Panc1 (cell line): ENCODE measurements at regions not wholly inside any gene's neighbourhood (a gene's known extent, or its start where the extent isn't known, plus 50 kb on each side); places are given as distances from the start of the nearest gene placed in this dataset.

Experiments
- ATAC-seq: fragments of 200-7000 bp; cut with Tn5 transposase; 2 replicates; pipeline ENCODE4 v1.9.1; 2020; ENCODE audit warnings: mild to moderate bottlenecking, moderate library complexity
- BruUV-seq: library from RNA; stranded (reverse); fragments of 400-500 nt; replicated peaks from 2 replicates; lab custom pipeline; 2021; lab: Mats Ljungman, UMichigan
- CTCF ChIA-PET: fragments of 300-600 bp; sonication (Branson Sonifier 250); formaldehyde crosslinking; loops from one replicate; lab custom pipeline; 2022; ENCODE audit warnings: antibody characterized with exemption; lab: Charles Lee
- POLR2A ChIA-PET: fragments of 300-600 bp; sonication (Branson Sonifier 250); formaldehyde crosslinking; loops from one replicate; lab custom pipeline; 2022; ENCODE audit warnings: antibody characterized with exemption; lab: Charles Lee
- DNase-seq: peaks from one replicate; pipeline ENCODE4 v3.0.0-alpha.2; 2010; ENCODE audit warnings: low read depth, low spot score
- H3K27ac ChIP-seq: 2 replicates; pipeline ENCODE4 v1.5.1; 2011; ENCODE audit warnings: mild to moderate bottlenecking, low read length, inconsistent platforms
- H3K27me3 ChIP-seq: fragments of 200-500 bp; sonication (Bioruptor generic); 2 replicates; pipeline ENCODE4 v1.6.0; 2014; ENCODE audit warnings: low read length, inconsistent platforms; ENCODE audit not compliant: control insufficient read depth, insufficient read depth
- H3K36me3 ChIP-seq: fragments of 200-500 bp; sonication (Bioruptor generic); 2 replicates; pipeline ENCODE4 v1.5.1; 2014; ENCODE audit warnings: inconsistent platforms, mild to moderate bottlenecking, low read length, moderate library complexity; ENCODE audit not compliant: control insufficient read depth, insufficient read depth
- H3K4me1 ChIP-seq: 2 replicates; pipeline ENCODE4 v1.5.1; 2011; ENCODE audit warnings: inconsistent platforms, mild to moderate bottlenecking, low read length, moderate library complexity; ENCODE audit not compliant: control insufficient read depth, insufficient read depth
- H3K4me3 ChIP-seq, 2 experiments: 2 replicates each; pipeline ENCODE4 v1.5.1; 2011 to 2012; ENCODE audit warnings: low read depth in 2 of 2, low read length in 2 of 2, mild to moderate bottlenecking in 2 of 2, inconsistent platforms in 1 of 2, moderate library complexity in 1 of 2
- H3K9me3 ChIP-seq: fragments of 200-500 bp; sonication (Bioruptor generic); 2 replicates; pipeline ENCODE4 v1.5.1; 2014; ENCODE audit warnings: low read depth, mild to moderate bottlenecking, inconsistent platforms, low read length, moderate library complexity; ENCODE audit not compliant: control insufficient read depth, insufficient read depth
- POLR2AphosphoS5 ChIP-seq: IDR thresholded peaks from 2 replicates; pipeline ENCODE4 v1.6.1; 2012; ENCODE audit warnings: mild to moderate bottlenecking, low read depth, low read length, moderate library complexity
- REST ChIP-seq, 2 experiments: IDR thresholded peaks; 2 replicates each; pipeline ENCODE4 v1.6.1; 2011 to 2012; ENCODE audit warnings: low read depth in 2 of 2, control low read depth in 1 of 2, low read length in 1 of 2, mild to moderate bottlenecking in 1 of 2, moderate library complexity in 1 of 2; ENCODE audit not compliant: insufficient read depth in 1 of 2
- SIN3A ChIP-seq: IDR thresholded peaks from 2 replicates; pipeline ENCODE4 v1.6.1; 2012; ENCODE audit warnings: low read depth, mild to moderate bottlenecking, low read length, moderate library complexity, borderline replicate concordance; ENCODE audit not compliant: insufficient read depth
- TCF7L2 ChIP-seq: IDR thresholded peaks from 2 replicates; pipeline ENCODE4 v1.6.1; 2011; ENCODE audit warnings: mild to moderate bottlenecking, low read depth, low read length, inconsistent platforms
- in situ Hi-C: cut with HindIII; loops from 2 replicates; pipeline ENCODE4 v1.10.0; 2016; ENCODE audit warnings: low sequenced_read_pairs, low pct_unique_long_range_greater_than_20kb
- intact Hi-C: fragments of 100-400 bp; cut with micrococcal nuclease; formaldehyde crosslinking; loops from one replicate; pipeline ENCODE4 v1.10.0; 2022; ENCODE audit not compliant: unreplicated experiment
- TF ChIP-seq, protein P1 (sequence below): fragments of 450-650 bp; IDR thresholded peaks from 2 replicates; pipeline ENCODE4 v1.5.1; 2017; ENCODE audit warnings: mild to moderate bottlenecking

GRCh38 chr4:4930677-4931076 is 71.2 kb downstream of the MSX1 start:
- ATAC-seq (no peak), DNase-seq (no peak)
- Histone ChIP-seq H3K4me1 (no peaks in the 10 kb centered on the region), H3K9me3 (no peaks in the 10 kb centered on the region), H3K27me3 (no peaks in the 10 kb centered on the region; the same call in 1 of the 2 replicates), H3K27ac (no peak overlapping the region), H3K4me3 (no peak overlapping the region), H3K36me3 (no peaks in the 10 kb centered on the region)
- BruUV-seq, result no TSS peak
- no peak for TF ChIP-seq POLR2AphosphoS5
- TF ChIP-seq, protein P1, sequence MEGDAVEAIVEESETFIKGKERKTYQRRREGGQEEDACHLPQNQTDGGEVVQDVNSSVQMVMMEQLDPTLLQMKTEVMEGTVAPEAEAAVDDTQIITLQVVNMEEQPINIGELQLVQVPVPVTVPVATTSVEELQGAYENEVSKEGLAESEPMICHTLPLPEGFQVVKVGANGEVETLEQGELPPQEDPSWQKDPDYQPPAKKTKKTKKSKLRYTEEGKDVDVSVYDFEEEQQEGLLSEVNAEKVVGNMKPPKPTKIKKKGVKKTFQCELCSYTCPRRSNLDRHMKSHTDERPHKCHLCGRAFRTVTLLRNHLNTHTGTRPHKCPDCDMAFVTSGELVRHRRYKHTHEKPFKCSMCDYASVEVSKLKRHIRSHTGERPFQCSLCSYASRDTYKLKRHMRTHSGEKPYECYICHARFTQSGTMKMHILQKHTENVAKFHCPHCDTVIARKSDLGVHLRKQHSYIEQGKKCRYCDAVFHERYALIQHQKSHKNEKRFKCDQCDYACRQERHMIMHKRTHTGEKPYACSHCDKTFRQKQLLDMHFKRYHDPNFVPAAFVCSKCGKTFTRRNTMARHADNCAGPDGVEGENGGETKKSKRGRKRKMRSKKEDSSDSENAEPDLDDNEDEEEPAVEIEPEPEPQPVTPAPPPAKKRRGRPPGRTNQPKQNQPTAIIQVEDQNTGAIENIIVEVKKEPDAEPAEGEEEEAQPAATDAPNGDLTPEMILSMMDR, result no peak
- no peak for TF ChIP-seq REST (IDR thresholded peaks at IDR 0.05; ENCODE audit: insufficient read depth in 1 of 2, low read depth in 2 of 2, low read length in 1 of 2)
- TF ChIP-seq SIN3A, result no peak
- TF ChIP-seq TCF7L2, result no peak
- ChIA-PET CTCF (no interaction called here), POLR2A (no interaction called here)
- in situ Hi-C loops (no loop called here), intact Hi-C loops (no loop called here)

DNA sequence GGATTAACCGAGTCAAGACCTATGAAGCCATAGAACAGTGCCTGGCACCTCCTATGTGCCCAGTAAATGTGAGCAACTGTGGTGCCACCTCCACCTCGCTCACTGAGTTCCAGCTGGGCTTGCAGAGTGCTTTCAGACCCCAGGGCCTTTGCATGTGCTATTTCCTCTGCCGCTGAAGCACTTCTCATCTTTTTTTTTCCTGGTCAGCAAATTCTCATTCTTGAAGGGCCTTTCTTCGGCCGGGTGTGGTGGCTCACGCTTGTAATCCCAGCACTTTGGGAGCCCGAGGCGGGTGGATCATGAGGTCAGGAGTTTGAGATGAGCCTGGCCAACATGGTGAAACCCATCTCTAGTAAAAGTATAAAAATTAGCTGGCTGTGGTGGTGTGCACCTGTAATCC is 76.5 kb downstream of the MSX1 start:
- H3K27me3 ChIP-seq, result peaks cover 2% of the 10 kb centered on the region; the same call in 1 of the 2 replicates
- no peak for ATAC-seq
- H3K27ac ChIP-seq, result no peak overlapping the region
- in situ Hi-C loops (no loop called here), intact Hi-C loops (no loop called here)
- POLR2A ChIA-PET, result no interaction called here
- no peaks in the 10 kb centered on the region for H3K9me3 ChIP-seq
- CTCF ChIA-PET, result no interaction called here
- BruUV-seq, result no TSS peak
- no peak for DNase-seq
- no peak overlapping the region for H3K4me3 ChIP-seq
- H3K36me3 ChIP-seq, result no peaks in the 10 kb centered on the region
- no peaks in the 10 kb centered on the region for H3K4me1 ChIP-seq
- TF ChIP-seq, protein P1, result no peak
- TF ChIP-seq REST (IDR thresholded peaks at IDR 0.05; ENCODE audit: insufficient read depth in 1 of 2, low read depth in 2 of 2, low read length in 1 of 2), result no peak
- TF ChIP-seq SIN3A, result no peak
- no peak for TF ChIP-seq POLR2AphosphoS5
